Fibroblast of villous mesenchyme (primary cell): ENCODE measurements at regions not wholly inside any gene's neighbourhood (a gene's known extent, or its start where the extent isn't known, plus 50 kb on each side); places are given as distances from the start of the nearest gene placed in this dataset.
"Not testable (repeated sequence)": the region's sequence is repeated elsewhere in the genome, so short reads cannot be mapped to it uniquely, and the experiment has no call there.

ENCODE experiments used
- DNase-seq: peaks from one replicate; pipeline ENCODE4 v3.0.0-alpha.2; 2010; ENCODE audit warnings: low read depth
- H3K4me3 ChIP-seq: 2 replicates; pipeline ENCODE4 v1.5.1; 2011; ENCODE audit warnings: low read depth, mild to moderate bottlenecking, low read length
- TF ChIP-seq, protein P1 (sequence below): IDR thresholded peaks from 2 replicates; pipeline ENCODE4 v1.5.1; 2012; ENCODE audit warnings: low read depth, mild to moderate bottlenecking, low read length; ENCODE audit not compliant: insufficient read depth

DNA sequence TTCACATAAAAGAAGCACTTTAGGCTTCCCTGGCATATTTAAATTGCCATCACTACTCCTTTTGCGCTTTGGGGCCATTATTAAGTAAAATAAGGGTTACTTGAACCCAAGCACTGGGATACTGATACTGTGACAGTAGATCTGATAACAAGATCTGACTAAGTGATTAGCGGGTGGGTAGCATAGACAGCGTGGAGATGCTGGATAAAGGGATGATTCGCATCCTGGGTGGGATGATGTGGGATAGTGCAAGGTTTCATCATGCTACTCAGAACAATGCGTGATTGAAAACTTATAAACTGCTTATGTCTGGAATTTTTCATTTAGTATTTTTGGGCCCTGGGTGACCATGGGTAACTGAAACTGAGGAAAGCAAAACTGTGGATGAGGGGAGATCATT is 75.1 kb downstream of the PTTG1 start:
- DNase-seq = no peak
- TF ChIP-seq, protein P1, sequence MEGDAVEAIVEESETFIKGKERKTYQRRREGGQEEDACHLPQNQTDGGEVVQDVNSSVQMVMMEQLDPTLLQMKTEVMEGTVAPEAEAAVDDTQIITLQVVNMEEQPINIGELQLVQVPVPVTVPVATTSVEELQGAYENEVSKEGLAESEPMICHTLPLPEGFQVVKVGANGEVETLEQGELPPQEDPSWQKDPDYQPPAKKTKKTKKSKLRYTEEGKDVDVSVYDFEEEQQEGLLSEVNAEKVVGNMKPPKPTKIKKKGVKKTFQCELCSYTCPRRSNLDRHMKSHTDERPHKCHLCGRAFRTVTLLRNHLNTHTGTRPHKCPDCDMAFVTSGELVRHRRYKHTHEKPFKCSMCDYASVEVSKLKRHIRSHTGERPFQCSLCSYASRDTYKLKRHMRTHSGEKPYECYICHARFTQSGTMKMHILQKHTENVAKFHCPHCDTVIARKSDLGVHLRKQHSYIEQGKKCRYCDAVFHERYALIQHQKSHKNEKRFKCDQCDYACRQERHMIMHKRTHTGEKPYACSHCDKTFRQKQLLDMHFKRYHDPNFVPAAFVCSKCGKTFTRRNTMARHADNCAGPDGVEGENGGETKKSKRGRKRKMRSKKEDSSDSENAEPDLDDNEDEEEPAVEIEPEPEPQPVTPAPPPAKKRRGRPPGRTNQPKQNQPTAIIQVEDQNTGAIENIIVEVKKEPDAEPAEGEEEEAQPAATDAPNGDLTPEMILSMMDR = no peak

GRCh38 chr5:160497878-160498277 is 76.2 kb downstream of the PTTG1 start:
- TF ChIP-seq, protein P1 = no peak
- no peak for DNase-seq
- no peak overlapping the region for H3K4me3 ChIP-seq

More for the DNA sequence above, 75.1 kb downstream of the PTTG1 start:
- no peak overlapping the region for H3K4me3 ChIP-seq

DNA sequence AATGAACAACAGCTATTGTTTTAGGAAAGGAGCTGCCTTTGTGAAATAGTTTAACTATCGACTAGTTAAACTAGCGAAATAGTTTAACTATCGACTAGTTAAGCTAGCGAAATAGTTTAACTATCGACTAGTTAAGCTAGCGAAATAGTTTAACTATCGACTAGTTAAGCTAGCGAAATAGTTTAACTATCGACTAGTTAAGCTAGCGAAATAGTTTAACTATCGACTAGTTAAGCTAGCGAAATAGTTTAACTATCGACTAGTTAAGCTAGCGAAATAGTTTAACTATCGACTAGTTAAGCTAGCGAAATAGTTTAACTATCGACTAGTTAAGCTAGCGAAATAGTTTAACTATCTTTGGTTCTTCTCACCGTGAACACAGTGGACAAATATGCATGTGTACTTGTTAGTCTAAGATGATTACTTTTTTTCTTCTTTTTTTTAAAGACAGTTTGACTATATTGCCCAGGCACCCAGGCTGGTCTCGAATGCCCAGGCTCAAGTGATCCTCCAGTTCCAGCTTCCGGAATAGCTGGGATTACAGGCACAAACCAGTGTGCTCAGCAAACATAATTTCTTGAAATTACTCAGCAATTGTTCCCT is 76.9 kb downstream of the PTTG1 start:
- DNase-seq, H3K4me3 ChIP-seq: not testable (repeated sequence)

GRCh38 chr5:160500786-160501779 is 79.4 kb downstream of the PTTG1 start:
- DNase-seq = no peak
- TF ChIP-seq, protein P1 = no peak
- H3K4me3 ChIP-seq = no peak overlapping the region

DNA sequence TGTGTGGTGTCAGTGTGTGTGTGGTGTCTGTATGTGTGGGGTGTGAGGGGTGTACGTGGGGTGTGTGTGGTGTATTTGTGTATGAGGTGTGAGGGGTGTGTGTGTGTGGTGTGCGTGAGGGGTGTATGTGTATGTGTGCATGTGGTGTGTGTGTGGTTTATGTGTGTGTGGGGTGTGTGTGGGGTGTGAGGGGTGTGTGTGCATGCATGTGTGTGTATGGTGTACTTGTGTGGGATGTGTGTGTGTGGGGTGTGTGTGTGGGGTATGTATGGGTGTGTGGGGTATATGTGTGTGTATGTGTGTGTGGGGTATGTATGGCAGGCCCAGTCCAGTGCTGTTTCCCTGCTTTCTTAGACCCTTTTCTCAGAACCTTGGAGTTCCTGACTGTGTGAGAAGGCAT is 83.3 kb downstream of the PTTG1 start:
- no peak overlapping the region for H3K4me3 ChIP-seq
- TF ChIP-seq, protein P1 = no peak
- no peak for DNase-seq

DNA sequence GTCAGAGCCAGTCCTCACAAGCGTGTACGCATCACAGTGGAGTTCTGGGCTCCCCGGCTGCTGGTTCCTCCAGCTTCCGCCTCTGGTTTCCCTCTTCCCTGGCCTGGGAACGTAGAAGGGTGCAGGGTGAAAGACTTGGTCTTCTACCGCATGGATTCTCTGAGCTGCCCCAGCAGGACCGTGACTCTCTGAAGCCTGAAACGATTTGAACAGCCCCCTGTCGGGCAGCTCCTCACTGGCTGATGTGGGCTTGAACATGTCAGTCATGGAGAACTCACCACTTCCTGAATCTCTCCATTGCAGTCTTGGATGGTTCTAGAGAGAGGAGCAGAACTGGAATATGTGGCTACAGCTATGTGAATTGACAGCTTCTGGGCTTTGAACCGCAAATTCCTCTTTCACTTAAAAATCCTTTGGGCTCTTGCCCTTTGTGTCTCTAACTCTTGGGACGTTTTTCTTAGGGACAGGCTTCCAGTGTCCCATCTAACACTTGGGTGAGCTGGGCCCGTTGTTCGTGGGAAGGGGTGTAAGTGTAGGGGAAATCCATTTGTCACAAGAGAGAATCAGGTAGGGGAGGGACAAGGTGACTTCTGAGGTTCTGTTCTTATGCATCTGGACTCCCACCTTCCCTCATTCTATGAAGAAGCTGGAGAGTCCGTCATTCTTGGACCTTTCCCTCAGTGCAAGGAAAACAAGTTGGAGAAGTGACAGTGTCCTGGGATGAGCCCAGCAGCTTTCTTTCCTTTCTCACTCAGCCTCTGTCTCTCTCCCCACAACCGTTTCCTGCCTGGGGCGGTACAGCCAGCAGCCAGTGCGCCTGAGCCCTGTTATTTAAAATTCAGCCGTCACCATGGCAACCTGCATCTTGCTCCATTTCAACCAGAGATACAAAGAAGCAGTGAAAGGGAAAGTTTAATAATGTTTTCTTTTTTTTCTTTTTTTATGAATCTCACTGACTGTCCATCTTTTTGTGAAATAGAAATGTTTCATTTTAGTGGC is 84.7 kb downstream of the PTTG1 start:
- no peak overlapping the region for H3K4me3 ChIP-seq
- TF ChIP-seq, protein P1 = peak; percentile 1
- DNase-seq = peak; percentile 36
